DOHH2 (cell line): ENCODE measurements at regions not wholly inside any gene's neighbourhood (a gene's known extent, or its start where the extent isn't known, plus 50 kb on each side); places are given as distances from the start of the nearest gene placed in this dataset.

Experiments used
- H3F3A ChIP-seq: fragments of 200-600 bp; sonication (generic), shearing (Covaris generic); 2 replicates; pipeline ENCODE4 v1.6.0; 2016; ENCODE audit warnings: antibody characterized with exemption, mild to moderate bottlenecking; ENCODE audit not compliant: control insufficient read depth, insufficient read depth
- H3K27ac ChIP-seq: fragments of 200-600 bp; sonication (generic); 2 replicates; pipeline ENCODE4 v1.5.1; 2014; ENCODE audit warnings: low read depth, mild to moderate bottlenecking, low read length, moderate library complexity
- H3K27me3 ChIP-seq: fragments of 200-600 bp; sonication (generic); 2 replicates; pipeline ENCODE4 v1.6.1; 2014; ENCODE audit warnings: mild to moderate bottlenecking, low read length, mixed read lengths; ENCODE audit not compliant: control insufficient read depth
- H3K36me3 ChIP-seq: fragments of 200-600 bp; sonication (generic); 2 replicates; pipeline ENCODE4 v1.6.1; 2014; ENCODE audit warnings: mild to moderate bottlenecking, low read length, moderate library complexity, mixed read lengths; ENCODE audit not compliant: control insufficient read depth
- H3K4me1 ChIP-seq: fragments of 200-600 bp; sonication (generic); 2 replicates; pipeline ENCODE4 v1.6.1; 2014; ENCODE audit warnings: mild to moderate bottlenecking, low read length, mixed read lengths; ENCODE audit not compliant: control insufficient read depth
- H3K4me2 ChIP-seq: fragments of 200-600 bp; sonication (generic); 2 replicates; pipeline ENCODE4 v1.6.0; 2014; ENCODE audit warnings: mild to moderate bottlenecking, low read length, moderate library complexity
- H3K4me3 ChIP-seq: fragments of 200-600 bp; sonication (generic); 2 replicates; pipeline ENCODE4 v1.5.1; 2014; ENCODE audit warnings: mild to moderate bottlenecking, low read length, mixed read lengths
- H3K79me2 ChIP-seq: fragments of 200-600 bp; sonication (generic); 2 replicates; pipeline ENCODE4 v1.6.1; 2014; ENCODE audit warnings: mild to moderate bottlenecking, low read length, mixed read lengths; ENCODE audit not compliant: control insufficient read depth
- H3K9me2 ChIP-seq: fragments of 200-600 bp; sonication (generic); replicated peaks from 2 replicates; pipeline ENCODE4 v1.6.1; 2014; ENCODE audit warnings: mild to moderate bottlenecking, low read length, mixed read lengths; ENCODE audit not compliant: control insufficient read depth
- H3K9me3 ChIP-seq: fragments of 200-600 bp; sonication (generic); 2 replicates; pipeline ENCODE4 v1.6.1; 2014; ENCODE audit warnings: antibody characterized with exemption, low read length, mixed read lengths; ENCODE audit not compliant: control insufficient read depth, insufficient read depth
- H4K20me1 ChIP-seq: fragments of 200-600 bp; sonication (generic); 2 replicates; pipeline ENCODE4 v1.6.0; 2014; ENCODE audit warnings: low read depth, mild to moderate bottlenecking, antibody characterized with exemption, low read length, moderate library complexity; ENCODE audit not compliant: control insufficient read depth, insufficient read depth
- CTCF ChIP-seq: fragments of 200-600 bp; sonication (generic); IDR thresholded peaks from one replicate; pipeline ENCODE4 v1.5.1; 2014; ENCODE audit warnings: antibody characterized with exemption, mild to moderate bottlenecking, low read depth, low read length; ENCODE audit not compliant: poor library complexity, severe bottlenecking
- EZH2phosphoT487 ChIP-seq: fragments of 200-600 bp; sonication (generic); IDR thresholded peaks from 2 replicates; pipeline ENCODE4 v1.6.1; 2017; ENCODE audit warnings: borderline replicate concordance, mild to moderate bottlenecking, antibody characterized with exemption, low read length, moderate library complexity, mixed read lengths

GRCh38 chr17:72303787-72304733 is 183.2 kb downstream of the SOX9 start:
- Histone ChIP-seq H3K27ac (no peak overlapping the region), H3K4me2 (no peak overlapping the region), H3K4me1 (no peaks in the 10 kb centered on the region), H3K9me3 (no peaks in the 10 kb centered on the region), H3K9me2 (no peaks in the 10 kb centered on the region), H3F3A (no peaks in the 10 kb centered on the region), H3K4me3 (no peak overlapping the region), H3K27me3 (no peaks in the 10 kb centered on the region), H3K36me3 (no peaks in the 10 kb centered on the region), H3K79me2 (no peaks in the 10 kb centered on the region), H4K20me1 (no peaks in the 10 kb centered on the region)
- TF ChIP-seq EZH2phosphoT487 (no peak), CTCF (no peak)

DNA sequence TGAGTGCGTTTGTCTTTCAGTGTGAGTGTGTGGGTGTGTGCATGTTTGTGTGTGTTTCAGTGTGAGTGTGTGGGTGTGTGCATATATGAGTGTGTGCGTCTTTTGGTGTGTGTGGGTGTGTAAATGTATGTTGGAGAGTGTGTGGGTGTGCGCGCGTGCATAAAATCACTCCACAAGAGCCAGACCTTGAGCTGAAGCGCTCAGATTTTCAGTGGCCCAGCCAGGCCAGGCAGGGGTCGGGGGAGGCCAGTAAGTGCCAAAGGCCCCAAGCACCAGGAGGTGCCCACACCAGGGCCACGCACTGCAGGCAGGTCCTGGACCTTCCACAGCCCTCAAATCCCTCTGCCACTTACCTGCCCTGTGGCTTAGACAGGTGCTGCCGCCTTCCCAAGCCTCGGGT is 184.0 kb downstream of the SOX9 start:
- no peaks in the 10 kb centered on the region for H3K9me3 ChIP-seq
- no peaks in the 10 kb centered on the region for H3K36me3 ChIP-seq
- no peak overlapping the region for H3K4me2 ChIP-seq
- no peak overlapping the region for H3K4me3 ChIP-seq
- H4K20me1 ChIP-seq: no peaks in the 10 kb centered on the region
- no peaks in the 10 kb centered on the region for H3K79me2 ChIP-seq
- H3K4me1 ChIP-seq: no peaks in the 10 kb centered on the region
- no peaks in the 10 kb centered on the region for H3K9me2 ChIP-seq
- no peaks in the 10 kb centered on the region for H3K27me3 ChIP-seq
- H3K27ac ChIP-seq: no peak overlapping the region
- H3F3A ChIP-seq: no peaks in the 10 kb centered on the region
- TF ChIP-seq CTCF (no peak), EZH2phosphoT487 (no peak)

DNA sequence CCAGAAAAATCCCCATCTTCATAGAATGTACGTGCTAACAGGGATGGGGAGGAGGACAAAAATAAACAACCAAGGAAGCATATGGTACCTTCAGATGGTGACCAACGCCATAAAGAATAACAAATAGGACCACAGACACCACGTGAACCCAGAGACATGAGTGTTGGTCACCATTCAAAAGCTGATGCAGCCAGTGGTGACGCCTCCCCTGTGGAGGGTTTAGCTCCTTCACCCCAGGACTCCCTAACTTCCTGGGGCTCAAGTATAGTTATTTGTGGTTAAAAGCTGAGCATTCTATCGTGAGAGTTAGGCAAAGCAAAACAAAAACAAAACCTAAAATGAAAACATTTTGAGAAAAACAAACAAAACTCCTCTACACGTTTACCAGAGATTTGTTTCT is 184.7 kb downstream of the SOX9 start:
- Histone ChIP-seq H3K27ac (no peak overlapping the region), H3K4me3 (no peak overlapping the region), H4K20me1 (no peaks in the 10 kb centered on the region), H3K79me2 (no peaks in the 10 kb centered on the region), H3K36me3 (no peaks in the 10 kb centered on the region), H3K9me3 (no peaks in the 10 kb centered on the region), H3F3A (no peaks in the 10 kb centered on the region), H3K4me1 (no peaks in the 10 kb centered on the region), H3K27me3 (no peaks in the 10 kb centered on the region), H3K4me2 (no peak overlapping the region), H3K9me2 (no peaks in the 10 kb centered on the region)
- TF ChIP-seq EZH2phosphoT487: no peak
- no peak for TF ChIP-seq CTCF
